Stimulated activated CD4-positive, alpha-beta T cell treated with anti-CD3 and anti-CD28 coated beads, Interleukin-2, amount 100 ng/mL, for 24 hours (primary cell): ENCODE measurements at regions not wholly inside any gene's neighbourhood (a gene's known extent, or its start where the extent isn't known, plus 50 kb on each side); places are given as distances from the start of the nearest gene placed in this dataset.
"Not testable (repeated sequence)": the region's sequence is repeated elsewhere in the genome, so short reads cannot be mapped to it uniquely, and the experiment has no call there.

Source experiments
- DNase-seq, 2 donors: peaks; one replicate each; pipeline ENCODE4 v3.0.0-alpha.2; 2020

DNA sequence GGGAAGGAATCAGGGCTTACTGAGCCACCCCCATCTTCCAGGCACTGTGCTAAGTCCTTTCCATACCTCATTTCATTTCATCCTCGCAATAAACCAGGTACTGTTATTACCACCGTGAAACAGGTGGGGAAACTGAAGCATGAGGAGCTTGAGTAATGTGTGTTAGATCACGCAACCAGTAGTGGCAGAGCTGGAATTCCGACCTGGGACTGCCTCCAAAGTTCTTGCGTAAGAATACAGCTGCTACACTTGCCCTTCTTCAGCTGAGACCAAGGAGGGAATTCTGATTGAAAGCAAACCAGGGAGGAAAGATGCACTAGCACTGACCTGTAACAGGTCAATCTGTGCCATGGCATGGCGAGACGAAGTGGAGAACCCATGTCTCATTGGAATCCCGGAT lies 113.4 kb upstream of the MSX2 start:
- DNase-seq = no peak

DNA sequence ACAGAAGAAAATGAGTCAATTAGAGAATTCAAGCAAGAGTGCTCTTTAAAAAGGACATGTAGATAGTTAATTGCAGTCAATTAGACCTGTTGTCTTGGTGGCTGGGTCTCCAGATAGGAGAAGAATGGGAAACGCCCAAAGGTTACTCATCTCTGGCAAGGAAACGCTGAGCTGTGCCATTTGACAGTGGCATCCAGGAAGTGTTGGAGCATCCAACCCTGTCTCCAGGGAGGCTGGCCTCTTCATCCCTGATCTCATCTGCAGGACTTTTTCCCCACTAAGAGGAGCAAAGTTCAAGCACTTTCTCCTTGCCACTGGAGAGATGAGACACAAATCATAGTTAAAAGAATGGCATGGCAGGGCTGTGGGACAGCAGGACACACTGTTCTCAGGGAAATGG lies 111.7 kb upstream of the MSX2 start:
- DNase-seq = no peak

DNA sequence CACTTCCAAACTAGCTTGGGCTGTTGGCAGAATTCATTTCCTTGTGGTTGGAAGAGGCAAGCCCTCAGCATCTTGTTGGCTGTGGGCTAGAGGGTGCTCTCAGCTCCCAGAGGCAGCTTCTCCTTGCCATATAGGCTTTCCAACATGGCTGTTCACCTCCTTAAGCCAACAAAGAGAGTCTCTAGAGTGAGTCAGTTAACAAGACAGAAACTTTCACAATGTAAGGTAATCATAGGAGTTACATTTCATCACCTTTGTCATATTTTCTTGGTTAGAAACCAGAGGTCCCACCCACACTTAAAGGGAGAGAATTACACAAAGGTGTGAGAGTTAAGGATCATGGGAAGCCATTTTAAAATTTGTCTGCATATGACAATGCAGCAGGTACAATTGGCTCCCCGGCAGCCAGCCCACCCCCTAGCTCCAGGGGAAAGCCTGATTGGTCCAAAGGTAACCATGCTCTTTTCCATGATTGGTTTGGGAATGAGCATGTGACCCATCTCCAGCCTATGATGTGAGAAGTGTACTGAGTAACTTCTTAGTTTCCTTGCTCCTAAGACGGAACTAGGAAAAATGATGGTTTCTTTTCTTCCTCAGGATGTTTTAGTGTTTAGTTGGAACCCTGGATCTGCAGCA lies 109.8 kb upstream of the MSX2 start:
- no peak for DNase-seq

- DNase-seq = no peak
These were observed 108.3 kb upstream of the MSX2 start for GRCh38 chr5:174616036-174616435.

- no peak for DNase-seq
These were observed 107.1 kb upstream of the MSX2 start for GRCh38 chr5:174617285-174617684.

- no peak for DNase-seq
These were observed 106.5 kb upstream of the MSX2 start for GRCh38 chr5:174617910-174618309.

- no peak for DNase-seq
These were observed 105.8 kb upstream of the MSX2 start for GRCh38 chr5:174618589-174618988.

GRCh38 chr5:174622067-174622466 lies 102.3 kb upstream of the MSX2 start:
- no peak for DNase-seq

- DNase-seq = no peak
These were observed 101.4 kb upstream of the MSX2 start for GRCh38 chr5:174623018-174623417.

DNA sequence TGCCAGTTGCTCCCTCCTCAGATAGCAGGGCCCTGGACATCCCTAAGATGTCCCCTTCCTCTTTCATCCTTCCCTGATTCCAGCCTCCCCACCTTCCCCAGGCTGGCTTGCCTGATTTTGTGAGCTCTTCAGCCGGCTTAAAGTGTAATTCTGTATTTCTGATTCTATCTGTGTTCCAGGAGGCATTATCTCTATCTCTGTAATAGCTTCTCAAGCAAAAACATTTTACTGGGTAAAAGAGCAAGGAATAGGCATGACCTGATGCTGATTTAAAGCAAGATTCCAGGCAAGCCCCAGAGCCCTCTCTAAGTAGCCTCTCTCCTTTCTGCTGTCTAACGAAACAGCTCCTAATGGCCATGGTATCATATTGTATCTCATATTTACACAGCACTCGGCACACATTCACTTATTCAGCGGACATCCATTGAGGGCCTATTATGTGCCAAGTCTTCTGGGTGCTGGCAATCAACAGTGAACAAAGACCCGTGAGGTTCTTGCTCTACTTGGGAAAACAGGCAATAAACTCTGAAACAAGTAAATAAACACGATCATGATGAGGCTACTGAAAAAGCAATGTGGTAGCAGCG lies 100.9 kb upstream of the MSX2 start:
- no peak for DNase-seq

- no peak for DNase-seq
These were observed 99.5 kb upstream of the MSX2 start for GRCh38 chr5:174624733-174625522.

GRCh38 chr5:174625591-174626350 lies 98.6 kb upstream of the MSX2 start:
- no peak for DNase-seq

GRCh38 chr5:174626369-174626920 lies 97.9 kb upstream of the MSX2 start:
- DNase-seq = no peak

- no peak for DNase-seq
These were observed 88.3 kb upstream of the MSX2 start for GRCh38 chr5:174636094-174636493.

GRCh38 chr5:174642816-174643405 lies 81.5 kb upstream of the MSX2 start:
- DNase-seq = no peak

DNA sequence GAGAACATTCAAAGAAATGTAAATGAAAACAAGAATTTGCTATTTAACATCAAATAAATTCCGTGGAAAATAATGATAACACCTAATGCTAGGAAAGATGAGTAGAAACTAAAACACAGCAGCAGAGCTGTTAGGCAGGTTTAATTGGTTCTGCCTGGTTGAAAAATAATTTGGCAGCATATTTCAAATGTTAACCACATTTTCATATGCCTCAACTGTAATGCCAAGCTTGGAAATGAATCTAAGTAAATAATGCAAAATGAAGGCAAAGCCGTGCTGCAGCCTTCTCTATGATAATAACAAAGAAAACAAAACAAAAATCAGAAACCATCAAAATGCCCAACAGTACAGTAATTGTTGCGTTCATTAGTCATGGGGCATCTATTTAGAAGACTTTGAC lies 79.9 kb upstream of the MSX2 start:
- no peak for DNase-seq

DNA sequence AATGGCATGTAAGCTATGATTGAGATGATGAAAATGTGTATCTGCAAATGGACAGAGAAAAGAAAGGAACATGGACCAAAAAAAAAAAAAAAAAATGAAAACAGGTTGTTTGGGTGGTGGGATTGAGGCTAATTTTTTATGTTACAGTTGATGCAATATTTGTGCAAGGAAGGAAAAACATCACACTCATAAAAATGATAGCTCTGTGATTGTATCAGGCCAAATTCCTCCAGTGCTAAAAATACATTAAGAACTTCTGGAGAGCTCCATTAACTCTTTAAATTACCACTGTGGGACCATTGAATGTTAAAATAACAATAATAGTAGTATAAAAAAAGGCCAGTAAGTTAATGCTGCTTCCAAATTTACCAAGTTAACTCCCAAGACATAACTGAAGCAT lies 79.5 kb upstream of the MSX2 start:
- no peak for DNase-seq

GRCh38 chr5:174645677-174646076 lies 78.7 kb upstream of the MSX2 start:
- DNase-seq = no peak

- not testable (repeated sequence) for DNase-seq
These were observed 75.8 kb upstream of the MSX2 start for GRCh38 chr5:174648618-174649017.

GRCh38 chr5:174649391-174649790 lies 75.0 kb upstream of the MSX2 start:
- DNase-seq = no peak

DNA sequence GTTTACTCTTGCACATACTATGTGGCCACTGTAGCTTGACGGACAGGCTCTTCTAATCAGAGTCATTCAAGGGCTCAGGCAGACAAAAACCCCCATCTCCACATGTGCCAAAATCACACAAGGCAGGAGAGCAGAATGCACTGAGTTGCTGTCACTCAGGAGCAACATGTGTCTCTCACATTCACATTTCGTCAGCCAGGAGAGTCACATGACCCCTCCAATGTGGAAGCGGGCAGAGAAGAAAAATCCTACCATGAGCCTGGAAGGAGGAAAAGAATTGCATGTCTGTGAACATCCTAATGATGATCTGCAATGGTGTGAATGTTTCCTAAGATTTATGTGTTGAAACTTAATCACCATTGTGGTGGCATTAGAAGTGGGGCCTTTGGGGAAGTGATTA lies 69.9 kb upstream of the MSX2 start:
- no peak for DNase-seq

DNA sequence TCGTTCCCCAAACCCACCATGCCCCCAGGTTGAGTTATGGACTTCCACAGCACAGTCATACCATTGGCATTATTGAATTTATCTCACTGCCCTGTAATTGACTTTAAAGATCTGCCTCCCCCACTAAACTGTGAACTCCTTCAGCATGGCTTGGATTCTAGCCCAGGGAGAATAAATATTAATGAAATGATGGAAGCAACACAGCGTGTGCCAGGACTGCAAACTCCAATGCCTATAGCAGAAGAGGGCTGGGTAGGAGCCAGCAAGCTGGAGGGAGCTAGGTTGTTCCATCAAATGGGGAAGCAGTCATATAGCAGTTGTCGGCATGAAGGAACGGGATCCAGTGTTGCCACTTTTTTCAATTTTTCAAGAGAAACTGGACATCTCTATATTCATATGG lies 69.0 kb upstream of the MSX2 start:
- DNase-seq = no peak
